Umbilical cord (tissue), 1 donor: ENCODE measurements at regions not wholly inside any gene's neighbourhood (a gene's known extent, or its start where the extent isn't known, plus 50 kb on each side); places are given as distances from the start of the nearest gene placed in this dataset.

ENCODE experiments used
- DNase-seq: peaks from one replicate; pipeline ENCODE4 v3.0.0-alpha.2; 2015; ENCODE audit warnings: low spot score

DNA sequence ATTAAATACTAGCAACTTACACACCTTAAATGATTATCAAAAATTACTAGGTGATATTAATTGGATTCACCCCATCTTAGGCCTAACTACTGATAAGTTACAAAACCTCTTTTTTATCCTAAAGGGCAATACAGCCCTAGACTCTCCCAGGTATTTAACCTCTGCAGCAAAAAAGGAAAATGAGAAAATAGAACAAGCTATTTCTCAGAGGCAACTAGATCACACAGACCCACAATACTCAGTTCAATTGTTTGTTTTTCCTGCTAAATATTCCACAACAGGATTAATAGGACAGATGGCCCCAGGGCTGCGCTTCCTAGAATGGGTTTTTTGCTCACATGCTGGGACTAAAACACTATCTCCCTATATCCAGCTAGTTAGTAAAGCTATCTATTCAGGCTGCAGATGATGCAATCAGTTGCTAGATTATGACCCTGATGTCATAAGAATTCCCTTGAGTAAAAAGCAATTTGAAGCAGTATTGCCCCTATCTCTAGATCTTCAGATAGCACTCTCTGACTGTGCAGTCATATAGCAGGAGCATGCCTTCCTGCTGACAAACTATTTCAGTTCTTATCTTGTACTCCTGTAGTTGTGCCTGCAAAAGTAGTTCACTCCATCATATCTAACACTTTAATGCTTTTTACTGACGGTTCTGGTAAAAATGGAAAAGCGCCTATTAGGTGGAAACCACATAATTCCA lies 1595.5 kb upstream of the TENM4 start:
- DNase-seq = no peak

DNA sequence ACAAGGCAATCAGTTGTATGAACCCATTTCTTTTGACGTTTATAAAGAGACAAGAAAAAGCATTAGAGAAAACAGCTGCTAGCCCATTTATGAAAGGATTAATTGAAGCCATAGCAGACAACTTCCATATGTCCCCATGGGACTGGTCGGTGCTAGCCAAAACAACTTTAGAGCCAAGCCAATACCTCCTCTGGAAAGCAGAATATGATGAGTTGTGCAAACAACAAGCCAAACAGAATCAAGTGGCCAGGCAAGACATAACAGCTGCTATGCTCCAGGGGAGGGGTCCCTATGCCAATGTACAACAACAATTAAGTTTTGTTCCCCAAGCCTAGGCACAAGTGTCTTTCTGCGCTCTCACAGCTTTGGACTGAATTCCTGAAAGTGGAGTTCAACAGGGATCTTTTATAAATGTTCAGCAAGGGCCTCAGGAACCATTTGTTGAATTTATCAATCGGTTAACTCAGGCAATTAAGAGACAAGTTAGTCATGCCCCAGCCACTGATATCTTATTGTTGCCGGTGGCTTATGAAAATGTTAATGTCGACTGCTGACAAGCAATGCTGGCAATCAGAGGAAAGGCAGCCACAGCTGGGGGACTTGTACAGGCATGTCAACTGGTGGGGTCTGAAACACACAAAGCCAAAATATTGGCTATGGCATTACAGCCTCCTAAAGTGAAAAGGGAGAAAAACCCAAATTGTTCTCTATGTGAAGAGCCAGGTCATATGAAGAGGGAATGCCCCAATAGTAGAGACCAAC lies 1593.1 kb upstream of the TENM4 start:
- no peak for DNase-seq

DNA sequence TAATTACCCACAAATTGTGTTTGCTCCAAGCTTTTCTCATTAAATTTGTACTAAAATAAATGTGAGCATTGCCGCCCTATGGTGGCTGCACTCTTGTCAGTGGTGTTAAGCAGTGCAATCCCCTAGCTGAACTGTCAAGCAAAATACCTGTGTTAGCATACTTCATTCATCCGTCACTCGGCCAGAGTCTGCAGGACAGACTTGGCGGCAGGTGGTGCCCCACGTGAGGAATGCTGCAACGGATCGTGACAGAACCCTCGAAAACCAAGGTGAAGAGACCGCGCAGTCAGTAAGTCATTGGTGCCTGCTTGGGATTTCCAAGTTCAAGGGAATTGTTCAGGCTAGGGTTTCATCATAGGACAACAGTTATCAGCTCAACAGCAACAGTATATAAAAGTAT lies 1592.1 kb upstream of the TENM4 start:
- DNase-seq = no peak

DNA sequence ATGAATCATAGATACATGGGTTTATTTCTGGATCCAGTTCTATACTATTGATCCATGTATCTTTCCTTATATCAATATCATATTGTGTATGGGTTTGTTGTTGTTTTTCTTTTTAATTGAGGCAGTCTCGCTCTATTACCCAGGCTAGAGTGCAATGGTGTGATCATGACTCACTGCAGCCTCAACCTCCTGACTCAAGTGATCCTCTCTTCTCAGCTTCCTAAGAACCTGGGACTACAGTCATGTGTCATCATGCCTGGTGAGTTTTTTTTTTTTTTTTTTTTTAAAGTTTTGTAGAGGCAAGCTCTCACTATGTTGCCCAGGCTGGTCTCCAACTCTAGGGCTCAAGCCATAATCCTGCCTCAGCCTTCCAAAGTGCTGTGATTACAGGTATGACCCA lies 1589.4 kb upstream of the TENM4 start:
- DNase-seq = no peak

DNA sequence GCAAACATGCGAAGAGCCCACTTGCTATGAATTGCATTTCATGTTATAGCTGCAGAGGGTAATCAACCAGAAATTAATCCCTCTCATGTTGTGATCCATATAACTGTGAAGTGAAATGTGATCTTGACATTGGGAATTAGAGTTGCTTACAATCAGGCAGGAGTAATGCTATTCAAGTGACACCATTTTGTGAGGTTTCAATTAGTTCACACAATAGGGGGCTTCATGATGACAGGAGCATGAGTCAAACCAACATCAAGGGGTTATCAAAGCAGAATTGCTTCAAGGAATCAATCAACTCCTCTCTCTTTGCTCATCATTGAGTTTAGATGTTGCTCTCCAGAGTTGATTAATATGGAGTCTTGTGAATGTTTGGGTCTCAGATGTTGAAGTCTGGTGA lies 1585.2 kb upstream of the TENM4 start:
- DNase-seq = no peak

DNA sequence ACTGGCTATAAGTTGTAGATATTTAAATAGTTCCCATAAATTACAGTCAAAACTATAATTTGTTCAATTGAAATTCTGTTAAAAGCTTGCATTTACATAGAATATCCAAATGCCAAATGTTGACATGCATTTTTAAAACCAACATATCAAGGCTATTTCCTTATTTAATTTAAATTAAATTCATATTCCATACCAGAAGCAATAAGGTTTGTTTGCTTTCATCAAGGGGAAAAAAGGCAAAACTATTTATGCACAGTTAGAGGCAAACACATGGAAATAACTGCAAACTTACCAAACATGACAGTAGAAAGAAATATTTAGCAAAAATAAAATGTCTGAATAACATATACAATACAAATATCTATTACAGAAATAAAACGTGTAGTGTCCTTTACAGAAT lies 1581.2 kb upstream of the TENM4 start:
- no peak for DNase-seq

DNA sequence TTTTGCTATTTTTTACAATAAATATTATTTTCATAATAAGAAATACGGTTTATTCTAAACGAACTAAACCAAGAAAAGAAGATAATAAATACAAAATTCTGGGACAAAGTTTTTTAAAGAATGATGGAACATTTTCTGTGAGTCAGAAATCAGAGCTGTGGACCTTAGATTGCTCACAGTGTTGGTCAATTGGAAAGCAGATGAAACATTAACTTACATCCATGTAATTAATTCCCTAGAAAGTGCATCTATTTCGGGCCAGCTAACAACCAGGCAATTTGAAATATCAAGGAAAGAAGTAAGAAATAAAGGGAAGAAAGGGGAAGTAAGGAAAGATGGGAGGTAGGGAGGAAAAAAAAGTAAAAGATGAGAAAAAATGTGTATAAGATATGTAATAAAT lies 1569.8 kb upstream of the TENM4 start:
- DNase-seq = no peak

DNA sequence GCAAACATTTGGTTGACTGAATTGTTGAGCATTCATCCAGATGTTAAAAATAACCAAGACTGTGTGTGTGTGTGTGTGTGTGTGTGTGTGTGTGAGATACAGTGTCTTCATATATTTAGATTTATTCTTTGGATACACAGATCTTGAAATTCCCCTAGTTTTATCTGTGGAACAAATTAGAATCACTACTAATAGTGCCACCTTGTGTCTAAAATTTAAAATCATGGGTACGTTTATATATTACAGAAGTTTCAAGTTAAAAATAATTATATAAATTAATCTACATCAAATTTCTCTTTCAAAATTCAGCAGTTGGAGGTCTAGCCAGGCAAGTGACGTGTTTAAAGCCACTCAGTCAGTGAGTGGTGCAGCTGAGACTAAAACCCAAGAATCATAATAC lies 1566.2 kb upstream of the TENM4 start:
- peak; percentile 48 for DNase-seq

DNA sequence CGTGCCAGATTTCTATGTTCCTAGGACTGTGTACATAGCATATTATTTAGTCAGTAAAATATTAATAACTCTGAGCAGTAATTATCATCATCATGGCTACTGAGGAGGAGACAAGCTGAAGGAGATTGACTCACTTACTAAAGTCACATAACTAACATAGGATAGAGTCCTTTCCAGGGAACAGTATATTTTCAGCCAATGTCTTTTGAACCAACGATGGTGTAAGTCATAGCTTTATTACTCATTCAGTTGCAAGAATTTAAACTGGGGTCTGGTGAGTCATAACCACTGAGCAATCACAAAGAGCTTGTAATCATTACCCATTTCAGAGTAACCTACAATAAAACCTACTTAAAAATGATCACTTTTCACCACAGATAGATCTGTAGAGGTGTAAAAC lies 1564.8 kb upstream of the TENM4 start:
- DNase-seq = no peak

DNA sequence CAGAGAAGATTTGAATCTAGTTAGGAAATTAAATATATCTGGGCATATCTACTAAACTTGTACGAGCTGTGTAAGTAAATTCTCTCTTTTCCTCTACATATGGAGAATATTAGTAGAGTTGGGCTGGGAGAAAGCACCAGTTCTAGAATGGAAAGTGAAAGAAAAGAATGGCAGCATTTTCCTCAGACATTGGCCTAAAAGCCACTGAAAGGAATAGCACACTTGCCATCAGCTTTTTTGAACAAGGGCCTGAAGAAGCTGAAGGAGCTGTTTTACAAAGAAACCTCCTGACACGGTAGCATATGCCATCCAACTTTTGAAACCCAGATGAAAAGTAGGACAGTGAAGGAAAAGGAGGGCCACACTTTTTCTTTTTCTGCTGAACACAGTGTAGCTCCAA lies 1563.7 kb upstream of the TENM4 start:
- no peak for DNase-seq

DNA sequence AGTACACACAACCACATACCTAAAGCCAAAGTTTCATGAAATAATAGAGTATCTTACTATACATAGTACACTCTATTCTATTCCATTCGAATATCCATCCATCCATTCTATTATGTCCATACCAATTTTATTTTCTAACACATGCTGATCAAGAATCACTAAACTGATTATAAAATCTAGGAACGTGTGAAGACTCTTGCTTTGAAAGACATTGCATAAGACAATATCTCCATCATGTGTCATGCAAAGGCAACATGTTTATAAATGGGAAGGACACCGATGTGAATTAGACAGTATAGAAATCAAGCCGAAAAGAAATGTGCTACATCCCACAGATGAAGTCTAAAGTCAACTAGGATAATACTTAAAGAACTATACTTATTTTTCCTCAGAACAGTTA lies 1561.5 kb upstream of the TENM4 start:
- no peak for DNase-seq

DNA sequence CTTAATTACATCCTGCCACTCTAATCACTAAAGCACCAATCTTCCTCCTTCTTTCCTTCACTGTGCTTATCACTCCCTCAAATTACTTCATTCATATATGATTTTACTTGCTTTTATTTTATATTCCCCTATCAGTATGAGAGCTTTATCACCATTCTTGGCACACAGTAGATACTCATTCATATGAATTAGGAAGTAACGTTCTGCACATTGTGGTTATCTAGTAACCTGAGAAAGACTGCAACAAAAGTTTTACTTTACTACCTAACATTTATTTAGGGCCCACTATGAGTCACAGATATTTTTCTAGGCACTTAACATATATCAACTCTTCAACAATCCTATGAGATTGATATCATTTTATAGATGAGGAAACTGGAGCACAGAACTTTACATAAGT lies 1559.9 kb upstream of the TENM4 start:
- no peak for DNase-seq

DNA sequence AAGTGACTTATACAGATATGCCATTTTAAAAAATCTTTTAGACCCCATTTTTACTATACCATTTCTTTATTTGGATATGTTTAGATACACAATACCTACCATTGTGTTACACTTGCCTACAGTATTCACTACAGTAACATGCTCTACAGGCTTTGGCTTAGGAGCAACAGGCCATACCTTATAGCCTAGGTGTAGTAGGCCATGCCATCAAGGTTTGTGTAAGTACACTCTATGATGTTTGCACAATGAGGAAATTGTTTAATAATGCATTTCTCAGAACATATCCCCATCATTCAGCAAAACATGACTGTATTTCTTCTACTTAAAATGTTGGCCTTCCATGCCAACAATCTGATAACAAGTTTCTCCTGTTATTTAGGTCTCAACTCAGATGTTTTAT lies 1559.5 kb upstream of the TENM4 start:
- no peak for DNase-seq

DNA sequence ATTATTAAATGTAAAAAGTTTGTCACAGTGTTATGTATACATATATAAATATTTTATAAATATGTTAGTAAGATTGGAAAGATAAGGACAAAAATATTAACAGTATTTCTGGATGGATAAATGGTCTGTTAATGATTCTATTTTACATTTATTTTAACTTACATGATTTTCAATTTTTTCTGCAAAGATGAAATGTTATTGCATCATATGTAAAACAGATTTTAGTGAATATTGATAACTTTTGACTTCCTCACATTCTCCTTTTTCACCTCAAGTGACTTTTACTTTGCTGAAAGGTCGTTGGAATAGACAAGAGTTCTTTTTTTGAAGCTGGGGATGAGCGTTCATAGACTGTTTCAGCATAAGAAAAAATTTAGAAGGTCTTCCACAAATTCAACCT lies 1554.7 kb upstream of the TENM4 start:
- no peak for DNase-seq

DNA sequence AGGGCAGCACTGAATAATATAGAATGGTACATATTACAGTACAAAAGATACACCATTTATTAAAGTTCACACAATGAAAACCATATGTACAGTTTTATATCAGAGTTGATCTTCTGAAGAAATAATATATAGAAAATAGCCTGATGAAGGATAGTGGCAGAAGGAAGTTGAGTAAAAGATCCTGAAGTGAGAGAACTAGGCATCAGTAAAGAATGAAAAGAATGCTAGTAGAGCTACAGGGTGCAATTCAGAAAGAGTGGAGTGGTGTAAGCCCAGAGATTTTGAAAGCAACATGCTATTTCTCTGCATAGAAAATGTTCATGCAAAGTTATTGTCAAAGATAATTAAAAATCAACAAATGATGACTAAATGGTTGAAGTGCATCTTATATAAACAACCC lies 1552.7 kb upstream of the TENM4 start:
- DNase-seq = no peak

DNA sequence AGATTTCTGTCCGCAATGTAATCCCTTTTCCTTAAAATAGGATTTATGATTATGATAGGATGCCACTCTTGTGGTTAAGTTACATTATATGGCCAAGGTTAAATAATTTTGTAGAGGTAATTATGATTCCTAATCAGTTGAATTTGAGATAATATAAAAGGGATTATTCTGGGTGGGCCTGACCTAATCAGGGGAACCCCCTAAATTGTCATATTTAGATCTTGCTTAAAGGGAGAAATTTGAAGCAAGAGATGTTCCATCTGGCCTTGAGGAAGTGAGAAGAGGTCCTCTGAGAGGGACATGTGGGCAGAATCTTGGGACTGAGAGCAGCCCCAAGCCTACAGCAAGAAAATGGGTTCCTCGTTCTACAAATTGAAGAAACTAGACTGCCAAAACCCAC lies 1550.1 kb upstream of the TENM4 start:
- no peak for DNase-seq

DNA sequence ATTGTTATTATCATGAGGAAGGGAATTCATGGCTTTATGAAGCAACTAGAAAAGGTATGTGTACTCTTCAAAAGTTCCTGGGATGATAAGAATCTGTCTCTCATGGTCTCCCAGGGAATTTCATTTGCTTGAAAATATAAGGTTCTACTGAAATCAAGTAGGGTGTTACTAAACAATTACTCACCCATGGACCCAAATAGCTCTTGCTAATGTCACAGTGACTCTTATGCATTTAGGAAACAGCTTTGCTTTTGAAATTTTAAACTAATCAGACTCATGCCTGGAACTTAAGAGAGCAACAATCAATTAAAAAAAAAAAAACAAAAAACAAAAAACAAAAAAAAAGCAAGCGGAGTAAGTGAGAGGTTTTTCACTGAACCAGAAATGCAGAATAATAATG lies 1546.3 kb upstream of the TENM4 start:
- no peak for DNase-seq

DNA sequence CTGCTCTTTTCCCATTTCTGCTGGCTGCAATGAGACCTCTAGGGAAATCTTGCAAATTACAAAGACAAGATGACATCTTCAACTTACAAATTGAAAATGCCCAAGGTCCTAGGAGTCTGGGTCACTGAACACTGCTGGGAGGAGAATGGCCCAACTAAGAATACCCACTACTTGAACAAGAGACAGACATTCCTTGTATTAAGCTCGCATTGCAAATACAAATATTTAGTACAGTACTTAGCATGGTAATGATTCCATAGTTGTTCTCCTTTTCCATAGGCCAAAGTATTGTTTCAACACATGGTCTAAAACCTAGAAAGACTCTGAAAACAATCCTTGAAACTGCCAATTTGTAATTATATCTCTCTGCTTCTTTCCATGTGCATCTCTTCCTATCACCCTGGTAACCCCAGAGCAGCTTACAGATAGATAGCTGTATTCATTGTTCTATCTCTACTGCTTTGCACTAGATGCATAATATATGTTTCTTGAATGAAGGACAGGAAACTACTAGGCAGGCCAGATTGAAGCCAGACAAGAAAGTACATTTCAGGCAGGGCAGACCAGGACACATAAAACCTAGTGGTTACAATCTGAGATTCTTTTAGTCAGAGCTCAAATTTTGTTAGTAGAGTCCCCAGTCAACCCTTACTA lies 1545.7 kb upstream of the TENM4 start:
- no peak for DNase-seq

DNA sequence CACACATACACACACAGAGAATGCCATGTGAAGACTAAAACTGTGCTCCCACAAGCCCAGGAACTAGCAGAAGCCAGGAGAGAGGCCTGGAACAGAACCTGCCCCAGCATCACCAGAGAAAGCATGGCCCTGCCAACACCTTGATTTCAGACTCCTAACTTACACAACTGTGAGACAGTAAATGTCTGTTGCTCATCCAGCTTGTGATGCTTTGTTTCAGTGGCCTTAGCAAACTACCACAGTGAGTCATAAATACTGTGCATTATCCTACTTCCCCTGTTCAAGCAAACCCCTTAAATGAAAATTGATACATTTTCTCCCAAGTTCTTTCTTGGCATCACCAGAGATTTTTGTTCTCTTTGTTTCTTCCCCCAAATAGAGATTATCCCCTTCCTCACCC lies 1539.4 kb upstream of the TENM4 start:
- DNase-seq = no peak

DNA sequence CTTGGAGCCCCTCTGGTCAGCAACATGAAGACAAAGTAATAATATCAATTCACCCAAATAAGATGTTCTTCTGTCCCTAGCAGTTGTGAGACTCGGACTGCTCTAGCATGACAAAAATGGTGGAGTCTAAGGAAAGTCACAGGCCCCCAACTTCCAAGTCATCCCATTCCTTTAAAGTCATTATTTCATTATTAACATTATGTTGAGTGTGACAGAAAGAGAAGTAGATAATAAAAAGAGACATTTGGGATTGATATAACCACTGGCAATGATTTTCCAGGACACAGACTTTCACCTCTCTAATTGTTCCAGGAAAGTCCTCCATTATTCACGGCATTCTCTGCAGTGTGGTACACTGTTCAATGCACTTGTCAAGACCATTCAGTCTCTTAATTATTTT lies 1533.0 kb upstream of the TENM4 start:
- no peak for DNase-seq

DNA sequence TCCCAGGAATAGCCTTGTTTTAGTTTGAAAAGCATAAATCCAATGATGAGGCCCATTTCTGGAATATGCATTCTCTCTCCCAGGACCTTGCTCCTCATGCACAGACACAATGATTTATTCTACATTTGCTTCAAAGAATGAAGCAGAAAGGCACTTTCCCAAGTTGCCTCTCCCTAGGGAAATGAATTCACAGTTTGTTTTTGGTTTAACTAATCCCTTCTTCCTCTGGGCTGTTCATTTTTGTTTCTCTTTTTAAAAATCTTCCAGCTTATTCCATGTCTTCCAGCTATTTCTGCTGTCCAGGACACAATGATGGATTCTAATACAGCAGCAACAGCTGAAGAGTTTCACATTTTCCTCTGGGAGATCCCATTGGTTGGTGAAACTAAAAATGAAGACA lies 1529.2 kb upstream of the TENM4 start:
- peak; percentile 18 for DNase-seq

DNA sequence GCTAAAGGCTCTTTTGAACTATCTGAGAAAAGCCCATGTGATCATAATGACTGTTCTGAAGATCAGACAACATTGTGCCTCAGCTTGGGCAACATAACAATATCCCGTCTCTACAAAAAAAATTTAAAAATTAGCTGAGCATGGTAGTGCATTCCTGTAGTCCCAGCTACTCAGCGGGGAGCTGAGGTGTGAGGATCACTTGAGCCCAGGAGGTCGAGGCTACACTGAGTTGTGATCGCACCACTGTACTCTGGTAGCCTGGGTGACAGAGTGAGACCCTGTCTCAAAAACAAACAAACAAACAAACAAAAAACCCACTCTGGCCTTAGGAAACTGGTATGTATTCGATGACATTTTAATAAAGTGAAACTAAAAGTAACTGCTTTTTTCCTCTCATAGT lies 1526.8 kb upstream of the TENM4 start:
- DNase-seq = no peak

DNA sequence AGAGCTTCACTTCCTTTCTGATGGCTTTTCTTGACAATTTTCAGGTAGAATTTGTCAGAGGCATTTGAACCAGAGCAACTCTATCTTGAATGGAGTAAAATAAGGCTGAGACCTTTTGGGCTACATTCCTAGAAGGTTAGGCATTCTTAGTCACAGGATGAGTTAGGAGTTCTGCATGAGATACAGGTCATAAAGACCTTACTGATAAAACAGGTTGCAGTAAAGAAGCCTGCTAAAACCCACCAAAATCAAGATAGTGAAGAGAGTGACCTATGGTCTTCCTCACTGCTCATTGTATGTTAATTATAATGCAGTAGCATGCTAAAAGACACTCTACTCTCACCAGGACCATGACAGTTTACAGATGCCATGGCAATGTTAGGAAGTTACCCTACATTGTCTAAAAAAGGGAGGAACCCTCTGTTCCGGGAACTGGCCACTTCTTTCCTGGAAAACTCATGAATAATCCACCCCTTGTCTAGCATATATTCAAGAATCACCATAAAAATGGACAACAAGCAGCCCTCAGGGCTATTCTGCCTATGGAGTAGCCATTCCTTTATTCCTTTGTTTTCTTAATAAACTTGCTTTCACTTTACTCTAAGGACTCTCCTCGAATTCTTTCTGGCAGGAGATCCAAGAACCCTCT lies 1519.7 kb upstream of the TENM4 start:
- no peak for DNase-seq
